ENCODE measurements at regions not wholly inside any gene's neighbourhood (a gene's known extent, or its start where the extent isn't known, plus 50 kb on each side); places are given as distances from the start of the nearest gene placed in this dataset.

DNA sequence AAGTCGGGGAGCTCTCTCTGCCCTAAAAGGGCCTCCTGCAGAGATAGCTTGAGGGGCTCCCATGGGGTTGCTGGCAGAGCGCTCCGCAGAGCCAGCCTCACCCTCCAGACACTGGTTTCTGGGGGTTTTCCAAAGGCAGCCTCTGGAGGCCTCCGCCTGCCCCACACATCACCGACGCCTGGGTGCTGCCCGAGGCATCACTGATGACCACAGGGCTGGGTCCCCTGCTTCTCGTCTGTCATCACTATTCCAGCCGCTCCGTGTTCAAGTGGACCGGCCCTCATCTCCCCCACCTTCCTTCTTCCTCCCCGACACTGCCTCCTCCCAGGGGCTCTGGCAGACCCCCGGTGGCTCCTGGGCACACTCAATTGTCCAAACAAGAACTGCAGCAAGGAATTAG lies 64.1 kb upstream of the IRX4 start:
- no peak overlapping the region for H3K27ac Mint-ChIP-seq

DNA sequence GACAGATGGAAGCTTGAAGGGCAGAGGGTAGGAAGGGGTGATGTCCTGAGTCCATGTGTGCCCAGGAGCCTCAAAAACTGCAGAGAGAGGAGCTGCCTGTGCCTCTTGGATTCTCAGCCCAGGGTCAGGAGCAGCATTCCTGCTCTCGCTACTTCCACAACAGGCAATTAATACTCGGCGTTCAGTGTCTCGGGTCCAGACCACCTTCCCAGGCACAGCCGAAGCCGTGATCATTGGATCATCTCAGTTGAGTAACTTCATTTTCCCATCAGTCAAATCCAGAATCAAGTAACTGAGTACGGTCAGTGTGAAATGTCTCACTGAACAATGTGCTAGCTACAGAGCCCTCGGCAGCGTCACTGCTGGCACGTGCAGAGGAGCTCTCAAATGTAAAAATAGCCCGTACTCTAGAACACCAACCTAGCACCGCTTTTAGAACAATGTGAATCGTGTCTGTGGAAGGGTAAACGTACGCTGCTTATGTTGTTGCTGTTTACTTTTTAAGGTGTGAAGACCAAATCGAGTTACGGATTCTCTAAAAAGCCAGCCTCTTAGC lies 63.5 kb upstream of the IRX4 start:
- Mint-ChIP-seq H3K9me3 (no peaks in the 10 kb centered on the region), H3K27ac (no peak overlapping the region), H3K4me3 (no peak overlapping the region), H3K4me1 (ENCODE audit: low read depth) (no peaks in the 10 kb centered on the region), H3K27me3 (ENCODE audit: low read depth) (peaks cover 3% of the 10 kb centered on the region), H3K36me3 (ENCODE audit: low read depth) (no peaks in the 10 kb centered on the region)
- DNase-seq (ENCODE audit: low spot score) = no peak

More for the DNA sequence above, 64.1 kb upstream of the IRX4 start:
- H3K9me3 Mint-ChIP-seq = no peaks in the 10 kb centered on the region
- no peak overlapping the region for H3K4me3 Mint-ChIP-seq
- H3K27me3 Mint-ChIP-seq (ENCODE audit: low read depth) = peaks cover 5% of the 10 kb centered on the region
- DNase-seq (ENCODE audit: low spot score) = no peak
- no peaks in the 10 kb centered on the region for H3K4me1 Mint-ChIP-seq (ENCODE audit: low read depth)
- no peaks in the 10 kb centered on the region for H3K36me3 Mint-ChIP-seq (ENCODE audit: low read depth)

DNA sequence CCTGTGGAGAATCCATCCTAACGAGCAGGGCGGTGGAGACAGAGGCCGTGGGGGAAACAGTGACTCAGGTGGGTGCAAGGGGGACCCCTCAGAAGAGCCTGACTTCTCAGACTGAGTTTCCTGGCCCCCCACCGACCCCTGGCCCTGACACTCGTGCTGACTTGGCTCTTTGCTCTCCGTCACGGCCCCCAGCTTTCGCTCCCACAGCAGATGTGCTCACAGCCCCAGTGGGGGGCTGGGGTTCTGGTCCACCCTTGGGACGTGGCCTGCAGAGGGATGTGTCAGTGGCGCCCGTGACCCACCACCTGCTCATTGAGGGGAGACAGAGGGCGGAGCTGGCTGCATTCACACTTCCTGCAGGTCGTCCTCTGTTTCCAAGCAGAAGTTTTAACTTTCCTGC lies 62.9 kb upstream of the IRX4 start:
- Mint-ChIP-seq H3K27ac (no peak overlapping the region), H3K36me3 (ENCODE audit: low read depth) (no peaks in the 10 kb centered on the region), H3K4me1 (ENCODE audit: low read depth) (no peaks in the 10 kb centered on the region), H3K9me3 (no peaks in the 10 kb centered on the region), H3K27me3 (ENCODE audit: low read depth) (peaks cover 3% of the 10 kb centered on the region), H3K4me3 (no peak overlapping the region)
- DNase-seq (ENCODE audit: low spot score) = no peak

DNA sequence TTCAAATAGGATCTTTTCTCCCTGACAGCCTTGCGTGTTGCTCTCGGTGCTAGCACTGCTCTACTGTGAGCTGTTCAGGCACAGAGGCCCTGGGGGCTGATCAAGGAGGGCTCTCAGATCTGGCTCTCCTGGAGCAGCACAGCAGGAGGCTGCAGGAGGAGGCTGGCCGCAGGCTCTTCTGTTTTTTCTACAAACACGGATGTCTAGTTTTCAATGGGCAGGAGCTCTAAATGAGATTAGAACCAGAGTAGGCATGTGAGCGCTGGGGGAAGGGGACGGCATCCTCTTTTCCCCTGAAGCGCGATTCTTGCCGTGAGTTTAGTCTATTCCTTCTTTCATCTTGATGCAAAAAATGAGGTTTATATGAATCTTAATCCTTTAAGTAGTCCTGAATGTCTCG lies 61.7 kb upstream of the IRX4 start:
- no peak for DNase-seq (ENCODE audit: low spot score)
- Mint-ChIP-seq H3K4me1 (ENCODE audit: low read depth) (no peaks in the 10 kb centered on the region), H3K27ac (no peak overlapping the region), H3K9me3 (no peaks in the 10 kb centered on the region), H3K4me3 (no peak overlapping the region), H3K27me3 (ENCODE audit: low read depth) (peaks cover 3% of the 10 kb centered on the region), H3K36me3 (ENCODE audit: low read depth) (no peaks in the 10 kb centered on the region)

DNA sequence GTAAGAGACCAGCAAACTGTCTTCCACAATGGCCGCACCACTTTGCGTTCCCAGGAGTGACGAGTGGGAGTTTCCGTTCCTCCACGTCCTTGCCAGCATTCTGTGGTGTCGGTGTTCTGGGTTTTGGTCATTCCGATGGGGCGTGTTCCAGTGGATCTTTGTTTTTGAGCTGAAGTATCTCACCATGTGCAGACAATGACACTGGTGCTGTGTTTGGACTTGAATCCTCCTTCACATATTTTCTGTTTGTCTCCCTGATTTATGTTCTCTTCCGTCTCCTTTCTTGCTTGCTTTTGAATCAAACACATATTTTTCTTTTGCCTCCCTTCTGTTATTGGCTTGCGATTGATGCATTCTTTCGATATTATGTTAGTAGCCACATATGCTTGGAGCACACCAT lies 60.8 kb upstream of the IRX4 start:
- Mint-ChIP-seq H3K9me3 (no peaks in the 10 kb centered on the region), H3K4me3 (no peak overlapping the region), H3K27ac (no peak overlapping the region), H3K36me3 (ENCODE audit: low read depth) (no peaks in the 10 kb centered on the region), H3K27me3 (ENCODE audit: low read depth) (peaks cover 3% of the 10 kb centered on the region), H3K4me1 (ENCODE audit: low read depth) (no peaks in the 10 kb centered on the region)
- DNase-seq (ENCODE audit: low spot score) = no peak

DNA sequence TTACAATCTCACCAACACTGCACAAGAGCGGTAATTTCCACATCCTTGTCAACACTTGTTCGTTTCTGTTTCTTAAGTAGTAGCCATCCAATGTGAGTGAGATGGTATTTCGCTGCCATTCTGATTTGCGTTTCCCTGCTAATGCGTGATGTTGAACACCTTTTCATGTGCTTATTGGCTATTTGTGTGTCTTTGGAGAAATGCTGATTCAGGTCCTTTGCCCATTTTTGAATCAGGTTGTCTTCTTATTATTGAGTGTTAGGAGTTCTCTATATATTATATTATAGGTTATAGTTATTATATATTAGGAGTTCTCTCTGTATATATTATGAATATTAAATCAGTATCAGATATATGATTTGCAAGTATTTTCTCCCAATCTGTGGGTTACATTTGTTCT lies 59.9 kb upstream of the IRX4 start:
- Mint-ChIP-seq H3K9me3 (no peaks in the 10 kb centered on the region), H3K27ac (no peak overlapping the region), H3K27me3 (ENCODE audit: low read depth) (peaks cover 3% of the 10 kb centered on the region), H3K4me3 (no peak overlapping the region), H3K36me3 (ENCODE audit: low read depth) (no peaks in the 10 kb centered on the region), H3K4me1 (ENCODE audit: low read depth) (no peaks in the 10 kb centered on the region)
- no peak for DNase-seq (ENCODE audit: low spot score)

DNA sequence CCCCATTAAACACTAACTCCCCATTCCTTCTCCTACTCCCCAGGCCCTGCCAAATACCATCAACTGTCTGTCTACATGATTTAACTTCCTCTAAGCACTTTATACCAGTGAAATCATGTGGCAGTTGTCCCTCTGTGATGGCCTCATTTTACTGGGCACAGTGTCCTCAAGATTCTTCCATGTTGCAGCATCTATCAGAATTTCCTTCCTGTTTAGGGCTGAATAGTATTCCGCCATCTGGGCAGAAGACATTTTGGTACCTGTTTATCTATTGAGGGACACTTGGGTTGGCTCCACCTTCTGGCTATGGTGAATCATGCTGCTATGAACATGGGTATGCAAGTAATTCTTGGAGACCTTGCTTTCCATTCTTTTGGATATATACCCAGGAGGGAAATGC lies 59.4 kb upstream of the IRX4 start:
- Mint-ChIP-seq H3K27ac (no peak overlapping the region), H3K27me3 (ENCODE audit: low read depth) (peaks cover 3% of the 10 kb centered on the region), H3K4me3 (no peak overlapping the region), H3K9me3 (no peaks in the 10 kb centered on the region), H3K36me3 (ENCODE audit: low read depth) (no peaks in the 10 kb centered on the region), H3K4me1 (ENCODE audit: low read depth) (no peaks in the 10 kb centered on the region)
- no peak for DNase-seq (ENCODE audit: low spot score)

DNA sequence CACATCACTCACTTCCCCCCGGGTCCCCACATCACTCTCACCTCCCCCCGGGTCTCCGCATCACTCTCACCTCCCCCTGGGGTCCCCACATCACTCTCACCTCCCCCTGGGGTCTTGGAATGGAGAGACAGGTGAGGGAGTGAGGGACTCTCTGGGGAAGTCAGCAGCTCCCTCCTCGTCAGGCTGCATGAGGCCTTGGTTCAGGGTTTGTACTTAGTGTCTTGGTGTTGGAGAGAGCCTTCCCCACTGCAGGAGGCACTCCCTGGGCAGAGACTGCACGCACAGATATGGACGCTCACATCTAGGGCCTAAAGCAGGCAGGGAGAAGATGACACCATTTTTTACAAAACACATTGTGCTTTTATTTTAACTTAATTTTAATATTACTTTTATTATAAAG lies 56.5 kb upstream of the IRX4 start:
- no peak overlapping the region for H3K4me3 Mint-ChIP-seq
- H3K36me3 Mint-ChIP-seq (ENCODE audit: low read depth) = no peaks in the 10 kb centered on the region
- no peaks in the 10 kb centered on the region for H3K4me1 Mint-ChIP-seq (ENCODE audit: low read depth)
- peaks cover 5% of the 10 kb centered on the region for H3K27me3 Mint-ChIP-seq (ENCODE audit: low read depth)
- no peaks in the 10 kb centered on the region for H3K9me3 Mint-ChIP-seq
- no peak for DNase-seq (ENCODE audit: low spot score)
- no peak overlapping the region for H3K27ac Mint-ChIP-seq

DNA sequence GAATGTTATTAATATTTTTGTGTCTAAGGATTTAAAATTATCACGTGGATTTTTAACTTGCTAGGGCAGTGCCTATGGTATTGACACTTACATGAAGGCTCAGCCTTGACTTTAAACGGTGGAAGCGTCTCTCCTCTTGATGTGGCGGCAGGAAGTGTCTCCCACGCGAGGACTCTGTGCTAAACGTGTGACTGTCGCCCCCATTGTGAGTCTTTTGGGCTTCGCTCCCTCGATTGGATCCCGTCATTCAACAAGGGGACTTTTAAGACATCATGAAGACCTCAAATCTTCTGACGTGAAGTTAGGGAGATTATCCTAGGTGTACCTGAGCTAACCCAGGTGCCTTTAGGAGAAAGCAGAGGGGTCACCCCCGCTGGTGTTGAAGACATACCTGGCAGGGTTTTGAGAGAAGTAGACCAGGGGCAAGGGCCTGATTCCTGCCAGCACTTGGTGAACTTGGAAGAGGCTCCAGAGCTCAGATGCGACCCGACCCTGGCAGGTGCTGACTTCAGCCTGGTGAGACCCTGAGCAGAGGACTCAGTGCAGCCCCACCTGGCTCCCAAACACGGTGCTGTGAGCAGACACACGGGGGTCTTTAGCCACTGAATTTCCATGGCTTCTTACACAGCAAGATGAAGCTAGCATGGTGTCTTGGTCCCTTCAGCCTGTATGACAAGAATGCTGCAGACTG lies 55.7 kb upstream of the IRX4 start:
- Mint-ChIP-seq H3K9me3 (no peaks in the 10 kb centered on the region), H3K27me3 (ENCODE audit: low read depth) (peaks cover 5% of the 10 kb centered on the region), H3K4me1 (ENCODE audit: low read depth) (no peaks in the 10 kb centered on the region), H3K27ac (no peak overlapping the region), H3K36me3 (ENCODE audit: low read depth) (no peaks in the 10 kb centered on the region), H3K4me3 (no peak overlapping the region)
- DNase-seq (ENCODE audit: low spot score) = no peak

DNA sequence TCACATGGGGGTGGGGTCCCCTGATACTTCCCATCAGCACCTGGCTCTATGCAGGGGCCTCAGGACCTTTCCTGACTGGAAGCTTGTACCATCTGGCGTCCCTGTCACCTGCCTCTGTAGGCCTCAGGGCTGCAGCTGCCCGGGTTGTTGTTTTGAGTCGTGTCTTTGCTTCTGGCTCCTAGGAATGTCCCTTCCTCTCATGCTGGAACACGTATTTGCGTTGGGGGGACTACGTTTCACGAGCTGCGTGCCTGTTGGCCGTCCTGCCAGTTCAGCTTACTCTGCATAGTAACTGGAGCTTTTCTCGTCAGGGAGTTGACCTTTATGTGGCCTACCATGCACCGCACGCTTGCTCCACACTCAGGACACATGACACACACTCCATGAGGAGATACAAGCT lies 54.9 kb upstream of the IRX4 start:
- H3K4me3 Mint-ChIP-seq = no peak overlapping the region
- H3K36me3 Mint-ChIP-seq (ENCODE audit: low read depth) = no peaks in the 10 kb centered on the region
- no peaks in the 10 kb centered on the region for H3K9me3 Mint-ChIP-seq
- no peaks in the 10 kb centered on the region for H3K4me1 Mint-ChIP-seq (ENCODE audit: low read depth)
- H3K27ac Mint-ChIP-seq = no peak overlapping the region
- no peak for DNase-seq (ENCODE audit: low spot score)
- H3K27me3 Mint-ChIP-seq (ENCODE audit: low read depth) = peaks cover 9% of the 10 kb centered on the region

DNA sequence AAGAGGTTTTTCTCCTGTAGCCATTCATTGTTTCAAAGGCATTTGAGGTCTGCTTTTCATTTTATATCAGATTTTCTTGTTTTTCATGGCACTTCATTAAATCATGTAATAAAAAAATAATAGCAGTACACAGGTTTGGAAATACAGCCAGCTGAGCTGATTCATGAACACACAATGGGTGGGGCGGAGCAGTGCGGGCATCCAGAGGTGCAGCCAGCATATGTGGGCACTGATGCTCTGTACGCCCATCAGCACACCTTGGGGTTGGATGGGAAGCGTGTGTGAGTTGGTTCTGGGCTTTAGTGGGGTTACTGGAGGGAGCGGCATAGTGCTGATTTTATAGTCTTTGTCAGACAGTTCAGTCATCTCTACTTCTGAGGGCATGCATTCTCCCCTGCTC lies 54.2 kb upstream of the IRX4 start:
- no peak for DNase-seq (ENCODE audit: low spot score)
- H3K27ac Mint-ChIP-seq = no peak overlapping the region

DNA sequence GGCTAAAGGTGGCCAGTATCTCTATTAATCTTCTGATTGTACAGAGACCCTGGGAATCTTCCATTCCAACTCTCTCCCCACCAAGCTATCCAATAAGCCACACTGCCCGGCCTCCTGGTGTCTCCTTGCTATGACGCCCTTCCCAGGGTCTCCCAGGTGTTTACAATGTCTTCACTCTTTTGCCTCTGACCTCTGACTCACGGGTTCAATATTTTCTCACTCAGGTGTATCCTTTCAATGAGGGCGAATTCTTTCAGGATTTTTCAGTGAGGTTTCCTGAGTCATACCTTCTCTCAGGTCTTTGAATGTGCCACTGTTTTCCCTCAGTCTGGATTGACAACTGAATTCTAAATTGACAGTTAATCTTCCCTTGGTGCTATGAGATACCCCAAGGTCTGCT lies 53.7 kb upstream of the IRX4 start:
- DNase-seq (ENCODE audit: low spot score) = no peak
- H3K4me3 Mint-ChIP-seq = no peak overlapping the region
- no peaks in the 10 kb centered on the region for H3K9me3 Mint-ChIP-seq
- H3K4me1 Mint-ChIP-seq (ENCODE audit: low read depth) = no peaks in the 10 kb centered on the region
- peaks cover 17% of the 10 kb centered on the region for H3K27me3 Mint-ChIP-seq (ENCODE audit: low read depth)
- no peak overlapping the region for H3K27ac Mint-ChIP-seq
- no peaks in the 10 kb centered on the region for H3K36me3 Mint-ChIP-seq (ENCODE audit: low read depth)

More for the DNA sequence above, 54.2 kb upstream of the IRX4 start:
- H3K4me3 Mint-ChIP-seq = no peak overlapping the region
- no peaks in the 10 kb centered on the region for H3K36me3 Mint-ChIP-seq (ENCODE audit: low read depth)
- H3K27me3 Mint-ChIP-seq (ENCODE audit: low read depth) = peaks cover 15% of the 10 kb centered on the region
- H3K4me1 Mint-ChIP-seq (ENCODE audit: low read depth) = no peaks in the 10 kb centered on the region
- no peaks in the 10 kb centered on the region for H3K9me3 Mint-ChIP-seq

DNA sequence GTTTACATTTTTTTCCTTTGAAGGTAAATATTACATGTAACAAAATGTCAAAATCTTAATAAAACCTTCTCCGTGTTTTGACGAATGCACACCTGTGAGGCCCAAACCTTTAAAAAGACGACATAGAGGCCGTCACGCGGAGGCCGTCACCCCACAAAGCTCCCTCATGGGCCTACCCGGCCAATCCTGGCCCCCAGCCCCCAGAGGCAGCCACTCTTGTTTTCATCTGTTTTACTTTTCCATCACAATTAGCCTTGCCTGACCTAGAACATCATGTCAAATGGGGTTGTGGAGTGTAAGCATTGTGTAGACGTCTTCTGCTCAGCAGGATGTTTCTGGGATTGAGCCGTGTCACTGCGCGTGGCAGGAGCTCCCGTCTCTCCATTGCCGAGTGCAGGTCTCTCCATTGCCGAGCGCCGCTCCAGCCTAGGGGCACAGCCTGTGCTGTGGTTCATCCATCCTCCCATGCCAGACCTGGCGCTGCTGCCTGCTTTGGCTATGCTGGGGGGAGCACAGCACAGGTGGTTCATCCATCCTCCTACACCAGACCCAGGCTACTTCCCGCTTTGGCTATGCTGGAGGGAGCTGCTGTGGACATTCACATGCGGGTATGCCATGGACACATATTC lies 52.2 kb upstream of the IRX4 start:
- H3K36me3 Mint-ChIP-seq (ENCODE audit: low read depth) = no peaks in the 10 kb centered on the region
- no peaks in the 10 kb centered on the region for H3K9me3 Mint-ChIP-seq
- no peak for DNase-seq (ENCODE audit: low spot score)
- H3K27ac Mint-ChIP-seq = no peak overlapping the region
- peaks cover 19% of the 10 kb centered on the region for H3K27me3 Mint-ChIP-seq (ENCODE audit: low read depth)
- H3K4me3 Mint-ChIP-seq = no peak overlapping the region
- H3K4me1 Mint-ChIP-seq (ENCODE audit: low read depth) = no peaks in the 10 kb centered on the region

DNA sequence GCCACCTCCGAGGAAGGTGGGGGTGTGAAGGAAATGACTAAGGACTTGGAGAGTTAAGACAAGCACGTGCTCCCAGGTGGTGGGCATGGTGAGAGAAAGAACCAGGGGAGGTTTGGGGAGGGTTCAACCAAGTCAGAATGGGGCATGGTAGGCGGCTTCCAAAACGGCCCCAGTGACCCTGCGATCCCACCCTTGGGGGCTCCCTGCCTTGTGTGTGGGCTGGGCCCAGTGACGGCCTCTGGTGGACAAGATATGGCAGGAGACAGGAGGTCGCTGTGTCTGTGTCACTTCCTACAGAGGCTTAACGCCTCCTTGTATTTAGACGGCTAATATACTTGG lies 51.3 kb upstream of the IRX4 start:
- Mint-ChIP-seq H3K4me3 (no peak overlapping the region), H3K4me1 (ENCODE audit: low read depth) (no peaks in the 10 kb centered on the region), H3K9me3 (no peaks in the 10 kb centered on the region), H3K36me3 (ENCODE audit: low read depth) (no peaks in the 10 kb centered on the region), H3K27ac (no peak overlapping the region), H3K27me3 (ENCODE audit: low read depth) (peaks cover 19% of the 10 kb centered on the region)
- DNase-seq (ENCODE audit: low spot score) = no peak

All from T-helper 2 cell treated with Interferon-gamma antibody and Interleukin-4, amounts not matched to agents 5 μg/mL and 100 μg/mL, for 36 hours (primary cell).